ENCODE measurements at regions not wholly inside any gene's neighbourhood (a gene's known extent, or its start where the extent isn't known, plus 50 kb on each side); places are given as distances from the start of the nearest gene placed in this dataset.

DNA sequence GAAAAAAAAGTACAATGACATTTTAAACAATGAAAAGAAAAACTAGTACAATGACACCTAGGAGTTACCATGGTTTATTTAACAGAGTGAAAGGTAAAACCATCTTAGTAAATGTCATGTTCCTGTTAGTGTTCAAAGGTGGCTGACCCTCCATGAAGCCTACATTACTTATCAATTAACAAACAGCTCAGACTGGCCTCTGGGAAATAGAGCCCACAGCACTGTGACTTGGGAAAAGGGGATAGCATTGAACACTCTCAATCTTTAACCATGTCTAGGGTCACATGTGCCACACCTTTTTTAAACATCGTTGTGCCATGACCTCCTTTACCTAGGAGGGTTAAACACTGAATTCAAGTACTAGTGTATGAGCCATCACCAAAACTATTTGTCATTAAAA lies 106.3 kb upstream of the SOX5 start:
- H4K20me1 ChIP-seq (ENCODE audit: insufficient read depth, low read length), result no peaks in the 10 kb centered on the region
- 9% methylated on average over 1 of the region's 1 CpG for whole genome bisulfite sequencing (ENCODE audit: low lambda C conversion rate)
- ChIA-PET CTCF (ENCODE audit: low intra/inter-chr PET ratio, low total read pairs) (no interaction called here), POLR2A (no interaction called here)
- no TSS peak for BruUV-seq (replicated peaks)
- peak overlapping the region; percentile 18 for H2AFZ ChIP-seq (ENCODE audit: low read length)
- H3K9ac ChIP-seq (ENCODE audit: insufficient read depth, low read depth, low read length), result no peak overlapping the region
- H3K4me3 ChIP-seq (replicated peaks in 1 of 3; ENCODE audit: insufficient read depth in 1 of 3, low read depth in 2 of 3, low read length in 3 of 3), result no peak overlapping the region
- in situ Hi-C loops (cut with HindIII; ENCODE audit: extremely low pct_ligation_motif_present, low pct_unique_long_range_greater_than_20kb), result no loop called here
- intact Hi-C loops (cut with micrococcal nuclease; ENCODE audit: unreplicated experiment), result no loop called here
- H3K27ac ChIP-seq (ENCODE audit: extremely low read length, insufficient read depth, low read length), result no peak overlapping the region
- FAIRE-seq, result no peak
- no peaks in the 10 kb centered on the region for H3K36me3 ChIP-seq (replicated peaks in 1 of 2; ENCODE audit: control insufficient read depth in 1 of 2, insufficient read depth in 2 of 2, low read length in 2 of 2)
- H3K9me3 ChIP-seq (ENCODE audit: low read length), result no peaks in the 10 kb centered on the region
- no peak for DNase-seq (ENCODE audit: low spot score)
- H3K27me3 ChIP-seq (ENCODE audit: control insufficient read depth in 1 of 2, insufficient read depth in 2 of 2, low read length in 2 of 2), result no peaks in the 10 kb centered on the region
- peaks cover 12% of the 10 kb centered on the region for H3K4me1 ChIP-seq (ENCODE audit: insufficient read depth, low read length)
- no peaks in the 10 kb centered on the region for H3K79me2 ChIP-seq (ENCODE audit: insufficient read depth, low read length)
- no peak for ATAC-seq
- no peak overlapping the region for H3K4me2 ChIP-seq (ENCODE audit: low read depth, low read length)
- TF ChIP-seq ZMYM4 (CRISPR knock-in tag; IDR thresholded peaks at IDR 0.05), result peak; percentile 53; the same call in 1 of the 2 replicates
- TF ChIP-seq U2AF1 (optimal IDR thresholded peaks at IDR 0.05; ENCODE audit: low read depth, low read length), result no peak
- no peak for TF ChIP-seq ZNF883 (CRISPR knock-in tag; IDR thresholded peaks at IDR 0.05; ENCODE audit: not compliant biosample characterization)
- TF ChIP-seq KLF15 (CRISPR knock-in tag; IDR thresholded peaks at IDR 0.05; ENCODE audit: borderline replicate concordance), result no peak

DNA sequence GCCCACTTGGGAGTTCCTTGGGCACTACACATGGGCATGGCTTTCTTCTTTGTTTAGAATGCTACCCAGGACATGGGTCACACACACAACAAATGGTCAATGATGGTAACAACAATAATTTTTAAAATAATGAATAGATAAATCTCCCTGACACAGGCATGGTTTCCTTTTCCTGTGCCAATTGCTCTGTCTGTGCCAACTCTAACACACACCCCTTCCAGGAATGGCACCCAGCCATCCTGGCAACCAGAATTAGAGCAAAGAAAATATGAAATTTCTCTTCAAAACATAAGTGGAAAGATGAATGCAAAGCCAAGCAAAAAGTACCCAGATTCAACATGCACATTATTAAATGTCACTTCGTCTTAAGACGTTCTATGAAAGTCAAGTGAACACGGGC lies 104.9 kb upstream of the SOX5 start:
- in situ Hi-C loops (cut with HindIII; ENCODE audit: extremely low pct_ligation_motif_present, low pct_unique_long_range_greater_than_20kb), result no loop called here
- Histone ChIP-seq H3K9ac (ENCODE audit: insufficient read depth, low read depth, low read length) (no peak overlapping the region), H3K36me3 (replicated peaks in 1 of 2; ENCODE audit: control insufficient read depth in 1 of 2, insufficient read depth in 2 of 2, low read length in 2 of 2) (no peaks in the 10 kb centered on the region), H3K27ac (ENCODE audit: extremely low read length, insufficient read depth, low read length) (no peak overlapping the region), H3K4me2 (ENCODE audit: low read depth, low read length) (no peak overlapping the region), H3K4me1 (ENCODE audit: insufficient read depth, low read length) (peaks cover 18% of the 10 kb centered on the region), H3K79me2 (ENCODE audit: insufficient read depth, low read length) (no peaks in the 10 kb centered on the region), H2AFZ (ENCODE audit: low read length) (no peak overlapping the region), H4K20me1 (ENCODE audit: insufficient read depth, low read length) (no peaks in the 10 kb centered on the region), H3K9me3 (ENCODE audit: low read length) (no peaks in the 10 kb centered on the region), H3K4me3 (replicated peaks in 1 of 3; ENCODE audit: insufficient read depth in 1 of 3, low read depth in 2 of 3, low read length in 3 of 3) (no peak overlapping the region), H3K27me3 (ENCODE audit: control insufficient read depth in 1 of 2, insufficient read depth in 2 of 2, low read length in 2 of 2) (no peaks in the 10 kb centered on the region)
- 98% methylated on average over 3 of the region's 3 CpGs for WGBS (ENCODE audit: low lambda C conversion rate)
- no peak for DNase-seq (ENCODE audit: low spot score)
- BruUV-seq (replicated peaks), result no TSS peak
- ChIA-PET POLR2A (no interaction called here), CTCF (ENCODE audit: low intra/inter-chr PET ratio, low total read pairs) (no interaction called here)
- FAIRE-seq, result no peak
- intact Hi-C loops (cut with micrococcal nuclease; ENCODE audit: unreplicated experiment), result no loop called here
- ATAC-seq, result no peak
- TF ChIP-seq JARID2 (CRISPR knock-in tag; IDR thresholded peaks at IDR 0.05; ENCODE audit: insufficient replicate concordance) (no peak), NFIC (IDR thresholded peaks at IDR 0.05; ENCODE audit: low read length) (no peak), MYC (CRISPR knock-in tag; IDR thresholded peaks at IDR 0.05; ENCODE audit: borderline replicate concordance) (no peak), ZNF10 (CRISPR knock-in tag; IDR thresholded peaks at IDR 0.05; ENCODE audit: borderline replicate concordance, low read depth) (no peak), GPN1 (CRISPR knock-in tag; IDR thresholded peaks at IDR 0.05; ENCODE audit: borderline replicate concordance) (no peak), SRF (IDR thresholded peaks at IDR 0.05; ENCODE audit: low read depth, low read length) (no peak), ZNF768 (CRISPR knock-in tag; IDR thresholded peaks at IDR 0.05) (no peak), BRD4 (CRISPR knock-in tag; IDR thresholded peaks at IDR 0.05) (no peak)
- TF ChIP-seq, protein P1, sequence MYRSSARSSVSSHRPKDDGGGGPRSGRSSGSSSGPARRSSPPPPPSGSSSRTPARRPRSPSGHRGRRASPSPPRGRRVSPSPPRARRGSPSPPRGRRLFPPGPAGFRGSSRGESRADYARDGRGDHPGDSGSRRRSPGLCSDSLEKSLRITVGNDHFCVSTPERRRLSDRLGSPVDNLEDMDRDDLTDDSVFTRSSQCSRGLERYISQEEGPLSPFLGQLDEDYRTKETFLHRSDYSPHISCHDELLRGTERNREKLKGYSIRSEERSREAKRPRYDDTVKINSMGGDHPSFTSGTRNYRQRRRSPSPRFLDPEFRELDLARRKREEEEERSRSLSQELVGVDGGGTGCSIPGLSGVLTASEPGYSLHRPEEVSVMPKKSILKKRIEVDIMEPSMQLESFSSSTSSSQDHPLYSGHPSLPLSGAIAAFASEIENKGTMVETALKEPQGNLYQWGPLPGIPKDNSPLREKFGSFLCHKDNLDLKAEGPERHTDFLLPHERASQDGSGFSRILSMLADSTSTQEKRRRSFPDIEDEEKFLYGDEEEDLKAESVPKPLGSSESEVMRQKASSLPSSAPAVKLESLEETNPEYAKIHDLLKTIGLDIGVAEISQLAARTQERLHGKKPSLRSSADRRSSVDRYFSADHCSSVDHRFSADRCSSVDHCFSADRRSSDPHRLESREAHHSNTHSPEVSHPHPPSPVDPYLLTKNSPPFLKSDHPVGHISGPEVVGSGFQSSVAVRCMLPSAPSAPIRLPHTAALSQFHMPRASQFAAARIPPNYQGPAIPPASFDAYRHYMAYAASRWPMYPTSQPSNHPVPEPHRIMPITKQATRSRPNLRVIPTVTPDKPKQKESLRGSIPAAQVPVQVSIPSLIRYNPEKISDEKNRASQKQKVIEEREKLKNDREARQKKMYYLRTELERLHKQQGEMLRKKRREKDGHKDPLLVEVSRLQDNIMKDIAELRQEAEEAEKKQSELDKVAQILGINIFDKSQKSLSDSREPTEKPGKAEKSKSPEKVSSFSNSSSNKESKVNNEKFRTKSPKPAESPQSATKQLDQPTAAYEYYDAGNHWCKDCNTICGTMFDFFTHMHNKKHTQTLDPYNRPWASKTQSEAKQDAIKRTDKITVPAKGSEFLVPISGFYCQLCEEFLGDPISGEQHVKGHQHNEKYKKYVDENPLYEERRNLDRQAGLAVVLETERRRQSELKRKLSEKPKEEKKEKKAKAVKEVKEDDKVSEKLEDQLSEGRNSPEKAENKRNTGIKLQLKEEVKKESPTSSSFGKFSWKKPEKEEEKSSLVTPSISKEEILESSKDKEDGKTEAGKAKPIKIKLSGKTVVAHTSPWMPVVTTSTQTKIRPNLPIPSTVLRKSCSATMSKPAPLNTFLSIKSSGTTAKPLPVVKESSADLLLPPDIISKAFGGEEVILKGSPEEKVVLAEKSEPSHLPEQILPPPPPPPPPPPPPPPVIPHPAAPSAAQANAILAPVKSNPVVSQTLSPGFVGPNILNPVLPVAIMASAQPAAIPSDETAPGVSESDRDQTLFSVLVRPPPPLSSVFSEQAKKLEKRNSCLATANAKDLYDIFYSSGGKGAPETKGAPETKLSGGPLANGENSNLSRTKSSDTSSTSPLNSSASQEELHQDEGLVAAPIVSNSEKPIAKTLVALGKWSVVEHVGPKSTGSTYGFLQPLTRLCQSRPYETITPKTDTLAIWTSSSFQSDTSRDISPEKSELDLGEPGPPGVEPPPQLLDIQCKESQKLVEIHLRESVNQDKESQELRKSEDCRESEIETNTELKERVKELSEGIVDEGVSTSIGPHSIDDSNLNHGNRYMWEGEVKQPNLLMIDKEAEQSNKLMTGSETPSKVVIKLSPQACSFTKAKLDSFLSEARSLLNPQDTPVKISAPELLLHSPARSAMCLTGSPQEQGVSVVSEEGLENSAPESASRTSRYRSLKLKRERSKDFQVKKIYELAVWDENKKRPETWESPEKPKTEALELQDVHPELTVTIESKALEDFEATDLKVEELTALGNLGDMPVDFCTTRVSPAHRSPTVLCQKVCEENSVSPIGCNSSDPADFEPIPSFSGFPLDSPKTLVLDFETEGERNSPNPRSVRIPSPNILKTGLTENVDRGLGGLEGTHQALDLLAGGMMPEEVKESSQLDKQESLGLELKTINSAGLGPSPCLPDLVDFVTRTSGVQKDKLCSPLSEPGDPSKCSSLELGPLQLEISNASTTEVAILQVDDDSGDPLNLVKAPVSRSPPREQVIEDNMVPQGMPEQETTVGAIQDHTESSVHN (CRISPR knock-in tag; IDR thresholded peaks at IDR 0.05), result no peak

Data from HepG2 (cell line).